GM12864 (cell line): ENCODE measurements at regions not wholly inside any gene's neighbourhood (a gene's known extent, or its start where the extent isn't known, plus 50 kb on each side); places are given as distances from the start of the nearest gene placed in this dataset.

Source experiments
- DNase-seq: peaks from one replicate; pipeline ENCODE4 v3.0.0-alpha.2; 2011; ENCODE audit warnings: low read depth
- H3K4me3 ChIP-seq: 2 replicates; pipeline ENCODE4 v1.5.1; 2011; ENCODE audit warnings: mild to moderate bottlenecking, low read depth, low read length, control low read depth
- CTCF ChIP-seq: IDR thresholded peaks from 2 replicates; pipeline ENCODE4 v1.5.1; 2011; ENCODE audit warnings: low read depth, mild to moderate bottlenecking, moderate library complexity, low read length, control low read depth, inconsistent platforms; ENCODE audit errors: missing control alignments

GRCh38 chr20:39390186-39390585, 428.0 kb downstream of the DHX35 start:
- TF ChIP-seq CTCF: no peak
- DNase-seq: no peak
- no peak overlapping the region for H3K4me3 ChIP-seq

- DNase-seq: no peak
- no peak overlapping the region for H3K4me3 ChIP-seq
- TF ChIP-seq CTCF: no peak
These were observed 419.5 kb downstream of the DHX35 start for GRCh38 chr20:39381595-39381994.

- H3K4me3 ChIP-seq: no peak overlapping the region
- DNase-seq: no peak
- TF ChIP-seq CTCF: no peak
These were observed 416.6 kb downstream of the DHX35 start for GRCh38 chr20:39378776-39379175.

GRCh38 chr20:39376788-39377187, 414.6 kb downstream of the DHX35 start:
- no peak for DNase-seq
- TF ChIP-seq CTCF: no peak
- no peak overlapping the region for H3K4me3 ChIP-seq

GRCh38 chr20:39364320-39364719, 402.2 kb downstream of the DHX35 start:
- no peak for TF ChIP-seq CTCF
- no peak overlapping the region for H3K4me3 ChIP-seq
- no peak for DNase-seq

GRCh38 chr20:39359981-39360620, 398.0 kb downstream of the DHX35 start:
- TF ChIP-seq CTCF: no peak
- H3K4me3 ChIP-seq: no peak overlapping the region
- DNase-seq: no peak

- no peak for TF ChIP-seq CTCF
- DNase-seq: no peak
- H3K4me3 ChIP-seq: no peak overlapping the region
These were observed 395.9 kb downstream of the DHX35 start for GRCh38 chr20:39358052-39358451.
